Activated naive CD4-positive, alpha-beta T cell treated with anti-CD3 and anti-CD28 coated beads for 36 hours (primary cell): ENCODE measurements at regions not wholly inside any gene's neighbourhood (a gene's known extent, or its start where the extent isn't known, plus 50 kb on each side); places are given as distances from the start of the nearest gene placed in this dataset.

Experiments used
- CTCF ChIA-PET: fragments of 350-600 bp; sonication (Branson Sonifier 250); formaldehyde crosslinking; loops from one replicate; lab custom pipeline; 2021; ENCODE audit warnings: antibody characterized with exemption; lab: Charles Lee
- DNase-seq: peaks from one replicate; pipeline ENCODE4 v3.0.0-alpha.2; 2020
- H3K27ac Mint-ChIP-seq: one replicate; pipeline ENCODE4 v1.8.0; 2021; ENCODE audit warnings: mild to moderate bottlenecking, mixed read lengths
- H3K27me3 Mint-ChIP-seq: one replicate; pipeline ENCODE4 v1.8.0; 2021; ENCODE audit warnings: low read depth, mixed read lengths
- H3K36me3 Mint-ChIP-seq: one replicate; pipeline ENCODE4 v1.8.0; 2021; ENCODE audit warnings: low read depth, mixed read lengths
- H3K4me1 Mint-ChIP-seq: one replicate; pipeline ENCODE4 v1.8.0; 2021; ENCODE audit warnings: low read depth, mixed read lengths
- H3K4me3 Mint-ChIP-seq: one replicate; pipeline ENCODE4 v1.8.0; 2021; ENCODE audit warnings: mild to moderate bottlenecking, moderate library complexity, mixed read lengths
- H3K9me3 Mint-ChIP-seq: one replicate; pipeline ENCODE4 v1.8.0; 2021; ENCODE audit warnings: mixed read lengths
- intact Hi-C: fragments of 100-400 bp; cut with micrococcal nuclease; formaldehyde crosslinking; loops from one replicate; pipeline ENCODE4 v1.15.1; 2023

DNA sequence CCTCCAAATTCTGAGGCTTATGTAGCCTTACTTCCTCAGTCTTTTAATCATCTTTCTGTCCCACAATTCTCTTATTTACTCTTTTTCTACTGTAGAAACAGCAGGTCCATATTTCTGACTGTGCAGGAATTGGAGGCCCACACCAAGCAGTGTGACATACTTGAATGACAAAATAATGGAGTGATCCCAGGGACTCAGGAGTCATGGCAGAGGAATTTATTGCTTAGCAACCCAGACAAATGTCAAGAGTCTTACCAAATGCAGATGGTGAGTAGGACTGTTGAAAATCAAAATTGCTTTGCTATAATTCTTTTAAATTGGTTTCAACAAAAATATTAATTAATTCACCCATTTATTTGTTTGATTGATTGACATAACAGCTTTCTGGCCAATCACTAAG lies 59.9 kb downstream of the HTR1B start:
- Mint-ChIP-seq H3K27ac (no peak overlapping the region), H3K4me3 (no peak overlapping the region), H3K9me3 (peaks cover 3% of the 10 kb centered on the region), H3K4me1 (no peaks in the 10 kb centered on the region), H3K27me3 (no peaks in the 10 kb centered on the region), H3K36me3 (no peaks in the 10 kb centered on the region)
- no peak for DNase-seq
- intact Hi-C loops = no loop called here
- CTCF ChIA-PET = no interaction called here

DNA sequence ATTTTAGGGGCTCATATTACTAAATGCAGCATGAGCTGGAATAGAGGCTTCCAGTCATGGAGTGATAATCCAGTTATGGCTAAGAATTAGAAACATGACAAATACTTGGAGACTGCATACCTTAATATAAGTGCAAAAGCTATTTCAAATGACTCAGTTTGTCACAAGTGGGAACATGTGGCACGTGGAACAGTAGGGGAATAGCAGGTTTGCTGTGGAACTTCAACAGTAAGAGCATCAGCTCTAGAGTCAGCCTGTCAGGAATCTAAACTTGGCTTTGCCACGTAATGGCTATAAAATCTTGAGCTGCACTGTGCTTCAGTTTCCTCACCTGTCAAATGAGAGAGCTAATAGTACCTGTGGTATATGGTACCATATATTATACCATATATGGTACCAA lies 62.1 kb downstream of the HTR1B start:
- H3K4me1 Mint-ChIP-seq = no peaks in the 10 kb centered on the region
- H3K27me3 Mint-ChIP-seq = no peaks in the 10 kb centered on the region
- H3K36me3 Mint-ChIP-seq = no peaks in the 10 kb centered on the region
- DNase-seq = no peak
- intact Hi-C loops = no loop called here
- H3K27ac Mint-ChIP-seq = no peak overlapping the region
- peaks cover 4% of the 10 kb centered on the region for H3K9me3 Mint-ChIP-seq
- H3K4me3 Mint-ChIP-seq = no peak overlapping the region
- CTCF ChIA-PET = no interaction called here

DNA sequence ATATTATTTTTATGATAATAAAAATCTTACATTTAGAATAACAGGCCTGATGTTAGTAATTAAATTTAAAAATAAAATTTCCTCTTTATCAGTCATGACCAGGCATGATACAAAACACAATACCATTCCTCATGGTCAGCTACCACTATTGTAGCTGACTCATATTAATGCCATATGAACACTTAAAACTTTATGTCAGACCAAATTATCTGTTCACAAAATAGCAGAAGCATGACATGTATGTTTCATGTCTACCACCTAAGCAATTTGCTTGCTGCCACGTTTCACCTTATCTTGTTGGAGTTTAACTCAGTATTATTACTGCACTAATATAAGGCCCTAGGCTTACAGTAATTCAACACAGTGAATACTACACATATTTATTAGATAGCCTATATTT lies 65.7 kb downstream of the HTR1B start:
- DNase-seq = no peak
- H3K9me3 Mint-ChIP-seq = peaks cover 4% of the 10 kb centered on the region
- CTCF ChIA-PET = no interaction called here
- no peak overlapping the region for H3K4me3 Mint-ChIP-seq
- intact Hi-C loops = no loop called here
- H3K27ac Mint-ChIP-seq = no peak overlapping the region
- no peaks in the 10 kb centered on the region for H3K36me3 Mint-ChIP-seq
- no peaks in the 10 kb centered on the region for H3K27me3 Mint-ChIP-seq
- H3K4me1 Mint-ChIP-seq = no peaks in the 10 kb centered on the region

DNA sequence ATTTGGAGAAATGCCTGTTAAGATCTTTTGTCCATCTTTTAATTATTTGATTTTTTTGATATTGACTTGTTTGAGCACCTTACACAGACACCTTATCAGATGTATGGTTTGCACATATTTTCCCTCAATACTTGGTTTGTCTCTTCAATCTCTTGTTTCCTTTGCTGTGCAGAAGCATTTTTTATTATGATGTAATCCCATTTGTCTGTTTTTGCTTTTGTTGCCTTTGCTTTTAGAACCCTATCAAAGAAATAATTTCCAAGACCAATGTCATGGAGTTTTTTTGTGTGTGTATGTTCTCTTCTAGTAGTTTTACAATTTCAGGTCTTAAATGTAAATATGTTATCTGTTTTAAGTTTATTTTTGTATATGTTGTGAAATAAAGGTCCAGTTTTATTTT lies 73.9 kb downstream of the HTR1B start:
- Mint-ChIP-seq H3K36me3 (no peaks in the 10 kb centered on the region), H3K4me1 (no peaks in the 10 kb centered on the region), H3K27me3 (no peaks in the 10 kb centered on the region), H3K4me3 (no peak overlapping the region), H3K9me3 (peaks cover 4% of the 10 kb centered on the region), H3K27ac (no peak overlapping the region)
- CTCF ChIA-PET = no interaction called here
- intact Hi-C loops = no loop called here
- DNase-seq = no peak

DNA sequence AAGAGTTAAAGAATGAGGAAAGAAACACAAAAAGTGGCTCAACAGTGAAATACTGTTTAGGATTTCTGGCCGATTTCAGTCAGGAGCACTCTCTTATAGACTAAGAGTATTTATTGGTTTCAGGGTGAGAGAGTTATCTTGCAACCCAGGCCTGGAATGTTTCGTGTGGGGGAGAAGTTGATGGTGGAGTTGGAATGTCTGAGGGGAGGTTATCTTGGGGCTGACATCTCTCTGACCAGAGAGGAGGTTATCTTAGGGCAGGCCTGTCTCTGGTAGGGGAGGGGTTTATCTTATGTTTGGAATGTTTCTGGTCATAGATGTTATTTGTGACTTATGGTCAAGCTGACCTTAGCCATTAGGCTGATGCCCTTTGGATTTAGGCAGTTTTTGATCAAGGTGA lies 80.3 kb downstream of the HTR1B start:
- Mint-ChIP-seq H3K9me3 (peaks cover 7% of the 10 kb centered on the region), H3K4me3 (no peak overlapping the region), H3K36me3 (no peaks in the 10 kb centered on the region), H3K27me3 (no peaks in the 10 kb centered on the region), H3K4me1 (no peaks in the 10 kb centered on the region), H3K27ac (no peak overlapping the region)
- CTCF ChIA-PET = no interaction called here
- intact Hi-C loops = no loop called here
- DNase-seq = no peak

DNA sequence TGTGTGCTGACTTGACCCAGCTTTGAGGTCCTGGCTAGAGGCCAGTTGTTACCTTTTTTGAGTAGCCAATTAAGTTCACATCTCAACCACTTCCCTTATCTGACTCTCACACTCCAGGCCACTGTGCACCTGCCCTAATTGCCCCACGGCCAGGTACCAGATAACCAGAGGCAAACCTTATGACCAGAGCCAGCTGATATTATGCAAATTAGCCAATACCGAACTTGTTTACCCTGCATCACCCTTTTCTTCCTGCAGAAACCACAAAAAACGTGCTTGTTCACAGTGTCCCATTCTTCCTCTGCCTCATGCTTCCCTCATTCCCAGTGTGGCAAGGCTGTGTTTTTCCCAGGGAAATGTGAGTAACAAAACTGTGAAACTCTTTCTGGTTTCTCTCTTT lies 89.3 kb downstream of the HTR1B start:
- CTCF ChIA-PET = no interaction called here
- no peak overlapping the region for H3K4me3 Mint-ChIP-seq
- no peak for DNase-seq

DNA sequence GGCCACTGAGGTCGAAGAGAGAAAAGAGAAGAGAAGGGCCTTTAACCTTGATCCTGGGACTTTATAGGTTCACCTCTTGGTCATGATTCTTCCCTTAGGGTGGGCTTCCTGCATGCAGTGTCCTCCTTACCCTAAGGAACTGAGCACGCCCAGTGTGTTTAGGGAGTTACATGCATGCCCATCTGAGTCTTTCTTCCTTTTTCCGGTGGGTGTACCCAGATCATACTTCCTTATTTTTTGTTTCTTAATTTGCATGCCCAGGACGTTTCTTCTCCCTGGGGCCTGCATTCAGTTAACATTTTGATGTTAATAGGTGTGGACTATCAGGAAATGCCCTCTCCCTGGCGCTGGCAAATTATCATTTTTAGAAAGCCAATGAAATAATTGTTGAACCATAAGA lies 91.5 kb downstream of the HTR1B start:
- Mint-ChIP-seq H3K27me3 (peaks cover 2% of the 10 kb centered on the region), H3K36me3 (no peaks in the 10 kb centered on the region), H3K4me1 (no peaks in the 10 kb centered on the region), H3K9me3 (no peaks in the 10 kb centered on the region), H3K27ac (no peak overlapping the region), H3K4me3 (no peak overlapping the region)
- DNase-seq = no peak
- CTCF ChIA-PET = no interaction called here
- intact Hi-C loops = no loop called here

More for the DNA sequence above, 89.3 kb downstream of the HTR1B start:
- H3K9me3 Mint-ChIP-seq = peaks cover 3% of the 10 kb centered on the region
- H3K4me1 Mint-ChIP-seq = no peaks in the 10 kb centered on the region
- intact Hi-C loops = no loop called here
- H3K36me3 Mint-ChIP-seq = no peaks in the 10 kb centered on the region
- H3K27ac Mint-ChIP-seq = no peak overlapping the region
- no peaks in the 10 kb centered on the region for H3K27me3 Mint-ChIP-seq

DNA sequence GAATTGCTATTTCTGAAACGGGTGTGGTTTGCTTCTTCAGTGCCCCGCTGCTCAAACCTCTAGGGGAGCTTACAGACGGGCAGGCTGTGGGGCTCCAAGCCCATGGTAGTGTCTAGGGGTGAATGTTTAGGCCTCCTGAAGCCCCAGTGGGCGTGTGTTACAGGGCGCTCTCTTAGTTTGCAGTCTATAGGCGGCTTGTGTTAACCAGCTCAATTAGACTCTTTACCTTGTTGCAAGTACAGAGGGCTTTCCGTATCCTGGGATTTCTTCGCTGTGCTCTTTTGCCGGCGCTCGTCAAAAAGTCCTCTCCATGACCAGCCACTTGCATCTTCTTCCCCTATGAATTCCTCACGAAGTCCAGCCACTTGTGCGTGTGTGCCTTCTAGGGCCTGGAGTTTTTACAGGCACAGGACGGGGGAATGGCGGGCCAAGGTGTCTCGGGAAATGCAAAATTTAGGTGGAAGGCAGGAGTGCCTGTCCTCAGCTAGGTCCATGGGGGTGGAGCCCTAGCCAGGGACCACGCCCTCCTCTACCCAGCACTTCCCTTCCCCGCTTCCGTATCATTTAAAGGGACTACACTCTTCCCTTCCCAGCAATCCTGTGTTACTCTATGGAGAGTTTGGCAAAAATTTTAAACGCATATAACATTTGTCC lies 94.5 kb downstream of the HTR1B start:
- H3K9me3 Mint-ChIP-seq = no peaks in the 10 kb centered on the region
- CTCF ChIA-PET = no interaction called here
- H3K4me3 Mint-ChIP-seq = no peak overlapping the region
- intact Hi-C loops = no loop called here
- DNase-seq = no peak
- no peaks in the 10 kb centered on the region for H3K4me1 Mint-ChIP-seq
- no peaks in the 10 kb centered on the region for H3K36me3 Mint-ChIP-seq
- H3K27me3 Mint-ChIP-seq = peaks cover 2% of the 10 kb centered on the region
- no peak overlapping the region for H3K27ac Mint-ChIP-seq

DNA sequence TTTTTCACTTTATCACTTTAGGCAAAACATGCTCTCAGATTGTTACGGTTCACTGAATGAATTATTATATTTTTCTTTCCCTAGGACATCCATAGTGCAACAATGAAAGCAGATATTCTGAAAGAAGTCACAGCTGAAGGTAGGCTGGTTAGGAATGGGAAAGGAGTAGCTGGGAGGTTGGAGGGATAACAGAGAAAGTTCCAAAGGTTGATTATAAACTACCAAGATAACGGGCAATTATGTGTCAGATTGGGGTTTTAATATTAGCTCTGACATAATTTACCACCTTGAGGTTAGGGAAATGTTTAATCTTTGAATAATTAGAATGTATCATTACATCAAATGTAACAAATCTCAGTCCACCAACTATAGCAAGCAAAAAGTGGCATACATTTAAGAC lies 96.5 kb downstream of the HTR1B start:
- no peak overlapping the region for H3K27ac Mint-ChIP-seq
- H3K4me3 Mint-ChIP-seq = no peak overlapping the region
- no peaks in the 10 kb centered on the region for H3K36me3 Mint-ChIP-seq
- H3K9me3 Mint-ChIP-seq = no peaks in the 10 kb centered on the region
- DNase-seq = no peak
- CTCF ChIA-PET = interaction anchor here (0.7 kb wide), 1 partner anchor 99 kb away, joined by 4 read pairs; no protein-coding TSS in a partner anchor
- intact Hi-C loops = no loop called here
- no peaks in the 10 kb centered on the region for H3K4me1 Mint-ChIP-seq
- peaks cover 2% of the 10 kb centered on the region for H3K27me3 Mint-ChIP-seq

DNA sequence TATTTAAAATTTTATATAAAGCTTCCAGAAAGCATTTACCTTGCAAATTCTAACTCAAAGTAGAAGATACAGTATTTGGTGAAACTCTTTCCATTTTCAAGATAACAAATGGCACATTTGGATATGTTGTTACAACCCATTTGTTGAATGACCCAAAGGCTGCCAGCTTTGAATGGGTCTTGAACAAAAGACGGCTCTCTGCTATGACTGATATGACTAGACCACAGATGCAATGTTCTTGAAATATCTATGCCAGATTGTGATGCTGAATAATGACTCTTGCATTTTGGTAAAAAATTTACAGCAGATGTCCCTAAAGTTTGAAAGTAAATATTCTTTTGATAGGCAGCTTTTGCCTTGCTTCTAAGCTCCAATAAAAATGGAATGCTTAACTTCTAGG lies 99.6 kb downstream of the HTR1B start:
- no peak overlapping the region for H3K4me3 Mint-ChIP-seq
- no peak for DNase-seq
- CTCF ChIA-PET = no interaction called here
- intact Hi-C loops = no loop called here
- no peak overlapping the region for H3K27ac Mint-ChIP-seq
- H3K36me3 Mint-ChIP-seq = no peaks in the 10 kb centered on the region
- H3K9me3 Mint-ChIP-seq = no peaks in the 10 kb centered on the region
- peaks cover under 1% of the 10 kb centered on the region for H3K27me3 Mint-ChIP-seq
- H3K4me1 Mint-ChIP-seq = no peaks in the 10 kb centered on the region

DNA sequence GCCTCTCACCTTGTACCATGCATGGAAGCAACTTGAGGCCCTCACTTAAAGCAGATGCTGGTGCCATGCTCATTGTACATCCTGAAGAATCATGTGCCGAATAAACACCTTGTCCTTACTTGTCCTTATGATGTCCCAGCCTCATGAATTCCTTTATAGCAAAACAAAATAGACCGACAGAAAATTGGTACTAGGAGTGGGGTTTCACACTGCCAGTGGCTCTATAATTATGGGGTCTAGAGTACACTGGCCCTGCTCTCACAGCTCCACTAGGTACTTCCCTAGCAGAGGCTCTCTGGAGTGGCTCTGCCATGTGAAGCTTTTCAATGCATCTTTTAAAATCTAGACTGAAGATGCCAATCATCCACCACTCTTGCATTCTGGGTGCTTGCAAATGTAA lies 101.2 kb downstream of the HTR1B start:
- Mint-ChIP-seq H3K27me3 (no peaks in the 10 kb centered on the region), H3K4me1 (no peaks in the 10 kb centered on the region), H3K27ac (no peak overlapping the region), H3K36me3 (no peaks in the 10 kb centered on the region), H3K9me3 (peaks cover 2% of the 10 kb centered on the region), H3K4me3 (no peak overlapping the region)
- DNase-seq = no peak
- intact Hi-C loops = no loop called here
- CTCF ChIA-PET = no interaction called here

DNA sequence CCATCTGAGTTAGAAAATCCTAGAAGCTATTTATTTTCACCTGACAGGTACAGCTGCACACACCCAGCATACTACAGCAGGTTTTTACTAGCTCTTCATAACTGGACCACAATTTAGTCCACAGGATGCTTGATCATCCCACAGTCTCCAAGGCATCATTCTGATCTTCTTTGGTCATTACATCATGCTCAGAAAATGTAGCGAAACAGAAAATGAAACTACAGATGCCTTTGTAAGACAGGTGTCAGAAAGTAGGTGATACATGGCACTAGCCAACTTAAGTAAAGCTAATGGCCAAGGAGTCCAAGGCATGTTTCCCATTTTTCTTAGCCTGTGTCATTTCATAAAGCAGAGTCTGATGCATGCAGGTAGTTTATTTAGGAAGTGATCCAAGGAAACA lies 102.3 kb downstream of the HTR1B start:
- no peak for DNase-seq
- intact Hi-C loops = no loop called here
- CTCF ChIA-PET = interaction anchor here (0.6 kb wide), 1 partner anchor 1199 kb away, joined by 4 read pairs; no protein-coding TSS in a partner anchor
- Mint-ChIP-seq H3K4me3 (no peak overlapping the region), H3K27ac (no peak overlapping the region), H3K4me1 (no peaks in the 10 kb centered on the region), H3K36me3 (no peaks in the 10 kb centered on the region), H3K27me3 (no peaks in the 10 kb centered on the region), H3K9me3 (peaks cover 2% of the 10 kb centered on the region)

DNA sequence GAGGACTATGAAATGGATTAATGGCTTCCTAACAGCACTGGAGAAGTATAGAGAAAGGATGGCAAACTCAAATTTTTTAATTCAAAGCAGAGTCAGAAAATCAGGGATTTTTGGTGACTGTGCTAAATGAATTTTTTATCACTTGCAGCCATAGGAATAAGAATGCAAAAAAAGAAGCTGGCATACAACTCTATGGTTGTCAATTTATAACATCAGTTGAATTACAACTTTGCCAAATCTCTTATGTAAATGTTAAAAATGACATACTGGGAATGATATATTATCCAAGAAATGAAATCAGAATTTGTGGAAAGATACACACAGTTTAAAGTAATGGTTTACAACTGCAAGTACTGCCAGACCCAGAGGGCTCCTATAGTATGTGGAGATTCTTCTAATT lies 106.5 kb downstream of the HTR1B start:
- DNase-seq = no peak
- Mint-ChIP-seq H3K4me3 (no peak overlapping the region), H3K36me3 (no peaks in the 10 kb centered on the region), H3K27ac (no peak overlapping the region), H3K4me1 (no peaks in the 10 kb centered on the region), H3K9me3 (peaks cover 2% of the 10 kb centered on the region), H3K27me3 (no peaks in the 10 kb centered on the region)
- CTCF ChIA-PET = no interaction called here
- intact Hi-C loops = no loop called here
